H1 (cell line): ENCODE measurements at regions not wholly inside any gene's neighbourhood (a gene's known extent, or its start where the extent isn't known, plus 50 kb on each side); places are given as distances from the start of the nearest gene placed in this dataset.

Experiments used
- ATF3 ChIP-seq: IDR thresholded peaks from 2 replicates; pipeline ENCODE4 v1.6.1; 2011; ENCODE audit warnings: low read depth, mild to moderate bottlenecking, low read length; ENCODE audit not compliant: insufficient read depth
- EZH2 ChIP-seq: fragments of 200-600 bp; sonication (generic); IDR thresholded peaks from 2 replicates; pipeline ENCODE4 v1.7.1; 2012; ENCODE audit warnings: low read depth, mild to moderate bottlenecking, moderate library complexity, low read length, inconsistent platforms; ENCODE audit not compliant: severe bottlenecking
- GABPA ChIP-seq: IDR thresholded peaks from 2 replicates; pipeline ENCODE4 v1.6.1; 2011; ENCODE audit warnings: mild to moderate bottlenecking, low read length, moderate library complexity, borderline replicate concordance; ENCODE audit not compliant: insufficient read depth
- JUN ChIP-seq: IDR thresholded peaks from 2 replicates; pipeline ENCODE4 v1.6.1; 2011; ENCODE audit warnings: low read depth, mild to moderate bottlenecking, improper control_type of control experiment, low read length
- SIN3A ChIP-seq, 2 experiments: IDR thresholded peaks in 1 of 2; conservative IDR thresholded peaks in 1 of 2; 2 replicates each; pipeline ENCODE4 v1.6.1; 2011 to 2012; ENCODE audit warnings: low read length in 2 of 2, improper control_type of control experiment in 1 of 2, low read depth in 1 of 2, mild to moderate bottlenecking in 1 of 2
- TF ChIP-seq, protein P1 (sequence below), 3 experiments: IDR thresholded peaks; 1 replicate in 2 of 3; 2 replicates in 1 of 3; pipeline versions ENCODE4 v1.5.1 to v1.6.1; 2011; ENCODE audit warnings: low read length in 3 of 3, mild to moderate bottlenecking in 3 of 3, inconsistent platforms in 2 of 3, low read depth in 1 of 3, moderate library complexity in 1 of 3; ENCODE audit not compliant: insufficient read depth in 1 of 3; ENCODE audit errors: control extremely low read depth in 1 of 3

DNA sequence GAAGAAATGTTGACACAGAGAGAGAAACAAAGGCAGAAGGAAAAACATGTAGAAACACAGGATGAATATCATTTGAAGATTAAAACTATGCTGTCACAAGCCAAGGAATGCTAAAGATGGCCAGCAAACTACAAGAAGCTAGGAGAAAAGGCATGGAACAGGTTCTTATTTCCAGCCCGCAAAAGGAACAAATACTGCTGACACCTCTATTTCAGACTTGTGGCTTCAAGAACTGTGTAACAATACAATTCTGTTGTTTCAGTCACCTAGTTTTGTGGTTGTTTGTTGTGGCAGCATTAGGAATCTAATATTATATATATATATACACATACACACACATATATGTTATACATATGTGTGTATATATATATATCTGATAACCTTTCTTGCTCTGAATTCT lies 1543.9 kb downstream of the KCNT2 start:
- TF ChIP-seq, protein P1, sequence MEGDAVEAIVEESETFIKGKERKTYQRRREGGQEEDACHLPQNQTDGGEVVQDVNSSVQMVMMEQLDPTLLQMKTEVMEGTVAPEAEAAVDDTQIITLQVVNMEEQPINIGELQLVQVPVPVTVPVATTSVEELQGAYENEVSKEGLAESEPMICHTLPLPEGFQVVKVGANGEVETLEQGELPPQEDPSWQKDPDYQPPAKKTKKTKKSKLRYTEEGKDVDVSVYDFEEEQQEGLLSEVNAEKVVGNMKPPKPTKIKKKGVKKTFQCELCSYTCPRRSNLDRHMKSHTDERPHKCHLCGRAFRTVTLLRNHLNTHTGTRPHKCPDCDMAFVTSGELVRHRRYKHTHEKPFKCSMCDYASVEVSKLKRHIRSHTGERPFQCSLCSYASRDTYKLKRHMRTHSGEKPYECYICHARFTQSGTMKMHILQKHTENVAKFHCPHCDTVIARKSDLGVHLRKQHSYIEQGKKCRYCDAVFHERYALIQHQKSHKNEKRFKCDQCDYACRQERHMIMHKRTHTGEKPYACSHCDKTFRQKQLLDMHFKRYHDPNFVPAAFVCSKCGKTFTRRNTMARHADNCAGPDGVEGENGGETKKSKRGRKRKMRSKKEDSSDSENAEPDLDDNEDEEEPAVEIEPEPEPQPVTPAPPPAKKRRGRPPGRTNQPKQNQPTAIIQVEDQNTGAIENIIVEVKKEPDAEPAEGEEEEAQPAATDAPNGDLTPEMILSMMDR (IDR thresholded peaks at IDR 0.05; ENCODE audit: control extremely low read depth in 1 of 3, insufficient read depth in 1 of 3, low read depth in 1 of 3, low read length in 3 of 3), result no peak
- TF ChIP-seq GABPA, result no peak
- no peak for TF ChIP-seq SIN3A (conservative IDR thresholded peaks at IDR 0.05 in 1 of 2, IDR thresholded peaks at IDR 0.05 in 1 of 2; ENCODE audit: low read depth in 1 of 2, low read length in 2 of 2)
- TF ChIP-seq JUN, result no peak
- no peak for TF ChIP-seq ATF3
- TF ChIP-seq EZH2, result no peak
